ENCODE measurements at regions not wholly inside any gene's neighbourhood (a gene's known extent, or its start where the extent isn't known, plus 50 kb on each side); places are given as distances from the start of the nearest gene placed in this dataset.

GRCh38 chr10:107865691-107866090 lies 701.2 kb upstream of the SORCS1 start:
- TF ChIP-seq BHLHE40 (IDR thresholded peaks at IDR 0.05; ENCODE audit: borderline replicate concordance), result no peak
- no peak for TF ChIP-seq SUZ12 (IDR thresholded peaks at IDR 0.05)

Data from HEK293T (cell line).